K562 (cell line): ENCODE measurements at regions not wholly inside any gene's neighbourhood (a gene's known extent, or its start where the extent isn't known, plus 50 kb on each side); places are given as distances from the start of the nearest gene placed in this dataset.

Experiments used
- ARID1B ChIP-seq: fragments of 450-650 bp; IDR thresholded peaks from 2 replicates; pipeline ENCODE4 v1.6.1; 2016; ENCODE audit warnings: antibody characterized with exemption, mild to moderate bottlenecking, inconsistent platforms
- ETS2 ChIP-seq: IDR thresholded peaks from 2 replicates; pipeline ENCODE4 v1.6.1; 2016; ENCODE audit warnings: borderline replicate concordance, missing genetic modification characterization, mild to moderate bottlenecking, moderate library complexity, missing compliant biosample characterization; ENCODE audit not compliant: poor library complexity, severe bottlenecking
- HOXB6 ChIP-seq: fragments of 250-450 bp; sonication (Bioruptor Pico); IDR thresholded peaks from 2 replicates; pipeline ENCODE4 v1.5.1; 2022; ENCODE audit warnings: mild to moderate bottlenecking, borderline replicate concordance
- ILK ChIP-seq: fragments of 450-650 bp; IDR thresholded peaks from 2 replicates; pipeline ENCODE4 v1.6.1; 2016; ENCODE audit warnings: missing genetic modification characterization, low read depth, mild to moderate bottlenecking, missing compliant biosample characterization, moderate library complexity, borderline replicate concordance
- LEF1 ChIP-seq: fragments of 450-650 bp; IDR thresholded peaks from 2 replicates; pipeline ENCODE4 v1.6.1; 2016; ENCODE audit warnings: mild to moderate bottlenecking
- MCM5 ChIP-seq: fragments of 450-650 bp; IDR thresholded peaks from 2 replicates; pipeline ENCODE4 v1.6.1; 2016; ENCODE audit warnings: low read depth
- MEF2D ChIP-seq: conservative IDR thresholded peaks from 2 replicates; pipeline ENCODE4 v1.6.1; 2016; ENCODE audit warnings: low read depth, missing genetic modification characterization, missing compliant biosample characterization
- POLR2G ChIP-seq: fragments of 200-400 bp; formaldehyde crosslinking; IDR thresholded peaks from 2 replicates; pipeline ENCODE4 v1.6.1; 2017; ENCODE audit warnings: low read depth, mild to moderate bottlenecking, antibody characterized with exemption, low read length, moderate library complexity
- PYGO2 ChIP-seq: fragments of 450-650 bp; IDR thresholded peaks from 2 replicates; pipeline ENCODE4 v1.6.1; 2016; ENCODE audit warnings: mild to moderate bottlenecking, missing genetic modification characterization, moderate library complexity, missing compliant biosample characterization
- SIRT6 ChIP-seq: IDR thresholded peaks from one replicate; pipeline ENCODE4 v1.6.1; 2012; ENCODE audit warnings: low read depth, mild to moderate bottlenecking, control low read depth, inconsistent platforms, low read length, moderate library complexity
- TEAD4 ChIP-seq, 2 experiments: sonication (generic) in 1 of 2; formaldehyde crosslinking in 1 of 2; IDR thresholded peaks; 2 replicates each; pipeline versions ENCODE4 v1.6.1 to v1.8.0; 2012 to 2022; ENCODE audit warnings: borderline replicate concordance in 1 of 2, inconsistent platforms in 1 of 2, low read length in 1 of 2, mild to moderate bottlenecking in 1 of 2, missing genetic modification reagents in 1 of 2
- ZKSCAN3 ChIP-seq: fragments of 250-450 bp; sonication (Bioruptor Pico); IDR thresholded peaks from 2 replicates; pipeline ENCODE4 v1.4.0; 2020
- ZNF175 ChIP-seq: fragments of 200-800 bp; sonication (Bioruptor generic); IDR thresholded peaks from 2 replicates; pipeline ENCODE4 v1.6.1; 2016; ENCODE audit warnings: low read depth, mild to moderate bottlenecking, missing genetic modification characterization, missing compliant biosample characterization
- ZNF444 ChIP-seq: fragments of 250-450 bp; sonication (Bioruptor Pico); IDR thresholded peaks from 2 replicates; pipeline ENCODE4 v1.4.0; 2020; ENCODE audit warnings: mild to moderate bottlenecking, moderate library complexity
- TF ChIP-seq, protein P1 (sequence below): fragments of 250-450 bp; sonication (Bioruptor Pico); IDR thresholded peaks from 2 replicates; pipeline ENCODE4 v1.8.0; 2022; ENCODE audit warnings: moderate library complexity, mild to moderate bottlenecking, inconsistent platforms
- TF ChIP-seq, protein P2 (sequence below): fragments of 250-450 bp; sonication (Bioruptor Pico); IDR thresholded peaks from 2 replicates; pipeline ENCODE4 v1.4.0; 2020; ENCODE audit warnings: mild to moderate bottlenecking
- TF ChIP-seq, protein P3 (sequence below): IDR thresholded peaks from 2 replicates; pipeline ENCODE4 v1.6.1; 2012; ENCODE audit warnings: low read depth, low read length, improper control_type of control experiment, borderline replicate concordance
- TF ChIP-seq, protein P4 (sequence below): fragments of 250-450 bp; sonication (Bioruptor Pico); IDR thresholded peaks from 2 replicates; pipeline ENCODE4 v1.5.1; 2021; ENCODE audit warnings: mild to moderate bottlenecking
- TF ChIP-seq, protein P5 (sequence below): fragments of 250-450 bp; sonication (Bioruptor Pico); IDR thresholded peaks from 2 replicates; pipeline ENCODE4 v1.5.0; 2021
- TF ChIP-seq, protein P6 (sequence below): fragments of 450-650 bp; conservative IDR thresholded peaks from 2 replicates; pipeline ENCODE4 v1.6.1; 2016; ENCODE audit warnings: missing genetic modification characterization, low read depth, mild to moderate bottlenecking, missing compliant biosample characterization, moderate library complexity

DNA sequence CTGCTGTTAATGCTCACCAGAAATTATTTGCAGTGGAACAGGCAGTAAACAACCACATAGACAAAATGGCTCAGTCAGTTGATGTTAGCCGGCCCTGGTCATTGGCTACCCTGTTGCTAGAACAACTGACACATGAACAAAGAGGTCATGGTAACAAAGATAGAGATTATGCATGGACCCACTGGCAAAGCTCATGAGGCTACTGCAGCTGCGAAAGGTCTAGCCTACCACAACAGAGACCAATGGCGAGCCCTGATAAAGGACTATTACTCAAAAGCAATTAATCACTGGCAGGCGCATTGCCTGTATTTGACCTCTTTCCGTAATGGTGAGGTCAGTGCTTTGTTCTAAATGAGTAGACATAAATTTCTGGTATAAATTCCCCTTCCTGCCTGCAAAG lies 474.2 kb downstream of the DSC3 start (continued):
- TF ChIP-seq LEF1 (no peak), SIRT6 (no peak), ZNF444 (no peak), MEF2D (tag) (no peak), ARID1B (peak; percentile 67; the same call in 1 of the 2 replicates), PYGO2 (tag) (no peak), ZKSCAN3 (CRISPR knock-in tag) (peak; percentile 60; the same call in 1 of the 2 replicates), TEAD4 (IDR thresholded peaks at IDR 0.05; ENCODE audit: low read length) (peak; percentile 87), TEAD4 (CRISPR knock-in tag; IDR thresholded peaks at IDR 0.05; ENCODE audit: borderline replicate concordance) (no peak), ETS2 (tag) (no peak), ZNF175 (CRISPR knock-in tag) (no peak), POLR2G (no peak), HOXB6 (CRISPR knock-in tag) (no peak), MCM5 (no peak), ILK (tag) (no peak)
- TF ChIP-seq, protein P1, sequence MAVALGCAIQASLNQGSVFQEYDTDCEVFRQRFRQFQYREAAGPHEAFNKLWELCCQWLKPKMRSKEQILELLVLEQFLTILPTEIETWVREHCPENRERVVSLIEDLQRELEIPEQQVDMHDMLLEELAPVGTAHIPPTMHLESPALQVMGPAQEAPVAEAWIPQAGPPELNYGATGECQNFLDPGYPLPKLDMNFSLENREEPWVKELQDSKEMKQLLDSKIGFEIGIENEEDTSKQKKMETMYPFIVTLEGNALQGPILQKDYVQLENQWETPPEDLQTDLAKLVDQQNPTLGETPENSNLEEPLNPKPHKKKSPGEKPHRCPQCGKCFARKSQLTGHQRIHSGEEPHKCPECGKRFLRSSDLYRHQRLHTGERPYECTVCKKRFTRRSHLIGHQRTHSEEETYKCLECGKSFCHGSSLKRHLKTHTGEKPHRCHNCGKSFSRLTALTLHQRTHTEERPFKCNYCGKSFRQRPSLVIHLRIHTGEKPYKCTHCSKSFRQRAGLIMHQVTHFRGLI: no peak
- TF ChIP-seq, protein P2, sequence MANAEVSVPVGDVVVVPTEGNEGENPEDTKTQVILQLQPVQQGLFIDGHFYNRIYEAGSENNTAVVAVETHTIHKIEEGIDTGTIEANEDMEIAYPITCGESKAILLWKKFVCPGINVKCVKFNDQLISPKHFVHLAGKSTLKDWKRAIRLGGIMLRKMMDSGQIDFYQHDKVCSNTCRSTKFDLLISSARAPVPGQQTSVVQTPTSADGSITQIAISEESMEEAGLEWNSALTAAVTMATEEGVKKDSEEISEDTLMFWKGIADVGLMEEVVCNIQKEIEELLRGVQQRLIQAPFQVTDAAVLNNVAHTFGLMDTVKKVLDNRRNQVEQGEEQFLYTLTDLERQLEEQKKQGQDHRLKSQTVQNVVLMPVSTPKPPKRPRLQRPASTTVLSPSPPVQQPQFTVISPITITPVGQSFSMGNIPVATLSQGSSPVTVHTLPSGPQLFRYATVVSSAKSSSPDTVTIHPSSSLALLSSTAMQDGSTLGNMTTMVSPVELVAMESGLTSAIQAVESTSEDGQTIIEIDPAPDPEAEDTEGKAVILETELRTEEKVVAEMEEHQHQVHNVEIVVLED (CRISPR knock-in tag): no peak
- TF ChIP-seq, protein P3, sequence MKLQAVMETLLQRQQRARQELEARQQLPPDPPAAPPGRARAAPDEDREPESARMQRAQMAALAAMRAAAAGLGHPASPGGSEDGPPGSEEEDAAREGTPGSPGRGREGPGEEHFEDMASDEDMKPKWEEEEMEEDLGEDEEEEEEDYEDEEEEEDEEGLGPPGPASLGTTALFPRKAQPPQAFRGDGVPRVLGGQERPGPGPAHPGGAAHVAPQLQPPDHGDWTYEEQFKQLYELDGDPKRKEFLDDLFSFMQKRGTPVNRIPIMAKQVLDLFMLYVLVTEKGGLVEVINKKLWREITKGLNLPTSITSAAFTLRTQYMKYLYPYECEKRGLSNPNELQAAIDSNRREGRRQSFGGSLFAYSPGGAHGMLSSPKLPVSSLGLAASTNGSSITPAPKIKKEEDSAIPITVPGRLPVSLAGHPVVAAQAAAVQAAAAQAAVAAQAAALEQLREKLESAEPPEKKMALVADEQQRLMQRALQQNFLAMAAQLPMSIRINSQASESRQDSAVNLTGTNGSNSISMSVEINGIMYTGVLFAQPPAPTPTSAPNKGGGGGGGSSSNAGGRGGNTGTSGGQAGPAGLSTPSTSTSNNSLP: no peak; the same call in 1 of the 2 replicates
- TF ChIP-seq, protein P4, sequence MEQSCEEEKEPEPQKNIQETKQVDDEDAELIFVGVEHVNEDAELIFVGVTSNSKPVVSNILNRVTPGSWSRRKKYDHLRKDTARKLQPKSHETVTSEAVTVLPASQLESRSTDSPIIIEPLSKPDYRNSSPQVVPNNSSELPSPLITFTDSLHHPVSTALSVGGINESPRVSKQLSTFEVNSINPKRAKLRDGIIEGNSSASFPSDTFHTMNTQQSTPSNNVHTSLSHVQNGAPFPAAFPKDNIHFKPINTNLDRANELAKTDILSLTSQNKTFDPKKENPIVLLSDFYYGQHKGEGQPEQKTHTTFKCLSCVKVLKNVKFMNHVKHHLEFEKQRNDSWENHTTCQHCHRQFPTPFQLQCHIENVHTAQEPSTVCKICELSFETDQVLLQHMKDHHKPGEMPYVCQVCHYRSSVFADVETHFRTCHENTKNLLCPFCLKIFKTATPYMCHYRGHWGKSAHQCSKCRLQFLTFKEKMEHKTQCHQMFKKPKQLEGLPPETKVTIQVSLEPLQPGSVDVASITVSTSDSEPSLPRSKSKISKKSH (CRISPR knock-in tag): no peak
- TF ChIP-seq, protein P5, sequence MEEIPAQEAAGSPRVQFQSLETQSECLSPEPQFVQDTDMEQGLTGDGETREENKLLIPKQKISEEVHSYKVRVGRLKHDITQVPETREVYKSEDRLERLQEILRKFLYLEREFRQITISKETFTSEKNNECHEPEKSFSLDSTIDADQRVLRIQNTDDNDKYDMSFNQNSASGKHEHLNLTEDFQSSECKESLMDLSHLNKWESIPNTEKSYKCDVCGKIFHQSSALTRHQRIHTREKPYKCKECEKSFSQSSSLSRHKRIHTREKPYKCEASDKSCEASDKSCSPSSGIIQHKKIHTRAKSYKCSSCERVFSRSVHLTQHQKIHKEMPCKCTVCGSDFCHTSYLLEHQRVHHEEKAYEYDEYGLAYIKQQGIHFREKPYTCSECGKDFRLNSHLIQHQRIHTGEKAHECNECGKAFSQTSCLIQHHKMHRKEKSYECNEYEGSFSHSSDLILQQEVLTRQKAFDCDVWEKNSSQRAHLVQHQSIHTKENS (CRISPR knock-in tag): no peak
- TF ChIP-seq, protein P6, sequence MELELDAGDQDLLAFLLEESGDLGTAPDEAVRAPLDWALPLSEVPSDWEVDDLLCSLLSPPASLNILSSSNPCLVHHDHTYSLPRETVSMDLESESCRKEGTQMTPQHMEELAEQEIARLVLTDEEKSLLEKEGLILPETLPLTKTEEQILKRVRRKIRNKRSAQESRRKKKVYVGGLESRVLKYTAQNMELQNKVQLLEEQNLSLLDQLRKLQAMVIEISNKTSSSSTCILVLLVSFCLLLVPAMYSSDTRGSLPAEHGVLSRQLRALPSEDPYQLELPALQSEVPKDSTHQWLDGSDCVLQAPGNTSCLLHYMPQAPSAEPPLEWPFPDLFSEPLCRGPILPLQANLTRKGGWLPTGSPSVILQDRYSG (tag): no peak
